Breast epithelium (tissue), 3 donors: ENCODE measurements at regions not wholly inside any gene's neighbourhood (a gene's known extent, or its start where the extent isn't known, plus 50 kb on each side); places are given as distances from the start of the nearest gene placed in this dataset.

Experiments
- CTCF ChIP-seq, 3 donors: fragments of 450-650 bp; IDR thresholded peaks; one replicate each; pipeline ENCODE4 v1.5.1; 2016 to 2017; ENCODE audit warnings: antibody characterized with exemption in 3 of 3, mild to moderate bottlenecking in 3 of 3, moderate library complexity in 3 of 3
- POLR2A ChIP-seq: fragments of 450-650 bp; IDR thresholded peaks from one replicate; pipeline ENCODE4 v1.6.1; 2016; ENCODE audit warnings: antibody characterized with exemption, mild to moderate bottlenecking, moderate library complexity

GRCh38 chr10:124225467-124226270, 132.3 kb upstream of the CHST15 start:
- TF ChIP-seq CTCF (IDR thresholded peaks at IDR 0.05) = no peak
- TF ChIP-seq POLR2A = no peak
